Psoas muscle (tissue), 7 donors: ENCODE measurements at regions not wholly inside any gene's neighbourhood (a gene's known extent, or its start where the extent isn't known, plus 50 kb on each side); places are given as distances from the start of the nearest gene placed in this dataset.

ENCODE experiments used
- ATAC-seq, 4 donors: fragments of 200-7000 bp; cut with Tn5 transposase; one replicate each; pipeline ENCODE4 v1.9.1; 2020; ENCODE audit warnings: moderate library complexity in 3 of 4, mild to moderate bottlenecking in 2 of 4
- DNase-seq, 2 donors: peaks; one replicate each; pipeline ENCODE4 v3.0.0-alpha.2; 2020
- H3K27ac ChIP-seq: fragments of 200-600 bp; one replicate; pipeline ENCODE4 v1.8.0; 2022
- H3K27me3 ChIP-seq, 3 donors: fragments of 200-600 bp in 1 of 3; one replicate each; pipeline versions ENCODE4 v1.6.1 to v1.8.0; 2013 to 2022; ENCODE audit warnings: low read length in 2 of 3, mild to moderate bottlenecking in 2 of 3, moderate library complexity in 1 of 3; ENCODE audit not compliant: insufficient read depth in 3 of 3
- H3K36me3 ChIP-seq, 2 donors: fragments of 200-600 bp in 1 of 2; one replicate each; pipeline versions ENCODE4 v1.6.1 to v1.8.0; 2013 to 2022; ENCODE audit warnings: low read depth in 1 of 2, mild to moderate bottlenecking in 1 of 2, moderate library complexity in 1 of 2; ENCODE audit not compliant: insufficient read depth in 1 of 2
- H3K4me1 ChIP-seq: fragments of 200-600 bp; one replicate; pipeline ENCODE4 v1.8.0; 2022
- H3K4me3 ChIP-seq: fragments of 200-600 bp; one replicate; pipeline ENCODE4 v1.8.0; 2022; ENCODE audit warnings: mild to moderate bottlenecking
- H3K9me3 ChIP-seq: fragments of 200-600 bp; one replicate; pipeline ENCODE4 v1.8.0; 2022
- WGBS, 3 donors: extraction: QIAGEN DNeasy Blood & Tissue Kit; methylation state at CpG; one replicate each; pipeline versions ENCODE4 v1.1.6 to v1.1.7; 2013; 5-methylcytosine and 5-hydroxymethylcytosine counted together
- intact Hi-C, 2 donors: fragments of 100-400 bp; cut with DNase I; formaldehyde crosslinking; loops; one replicate each; pipeline versions ENCODE4 v1.11.0 to v1.14.2; 2022
- TF ChIP-seq, protein P1 (sequence below): fragments of 200-600 bp; IDR thresholded peaks from one replicate; pipeline ENCODE4 v1.8.0; 2022; ENCODE audit warnings: antibody characterized with exemption
- donor health status: healthy with polysubstance abuse.
- donor health status: DM: no; HTN: no; CAD: no; lungs with moderate emphysema.
- donor health status: Bipolar disorder and iron deficiency.
- donor health status: healthy.
- donor health status: DM: yes; HTN: yes; CAD: no.
- donor health status: DM: no; HTN: no; CAD: no.
- donor health status: DM: yes; HTN: yes; CAD: no.

DNA sequence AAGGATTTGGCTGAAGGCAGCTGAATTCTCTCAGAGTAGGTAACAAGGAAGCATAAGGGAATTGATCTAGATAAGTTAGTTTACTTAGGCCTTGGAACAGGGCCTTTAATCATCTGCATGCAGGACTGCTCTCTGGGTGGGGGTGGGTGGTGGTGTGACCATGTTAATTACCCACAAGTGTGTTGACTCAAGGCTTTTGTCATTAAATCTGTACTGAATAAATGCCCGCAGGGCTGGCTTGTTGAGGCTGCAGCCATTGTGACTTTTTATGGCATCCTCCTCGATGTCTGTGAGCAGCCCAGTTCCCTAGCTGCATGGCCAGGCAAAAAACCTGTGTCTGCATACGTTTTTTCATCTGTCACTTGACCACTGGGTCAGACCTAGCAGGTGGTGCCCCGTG lies 63.5 kb upstream of the ASCC3 start:
- ATAC-seq (no peak), DNase-seq (no peak)
- no peaks in the 10 kb centered on the region for H3K36me3 ChIP-seq
- H3K27ac ChIP-seq = no peak overlapping the region
- H3K27me3 ChIP-seq = no peaks in the 10 kb centered on the region
- TF ChIP-seq, protein P1, sequence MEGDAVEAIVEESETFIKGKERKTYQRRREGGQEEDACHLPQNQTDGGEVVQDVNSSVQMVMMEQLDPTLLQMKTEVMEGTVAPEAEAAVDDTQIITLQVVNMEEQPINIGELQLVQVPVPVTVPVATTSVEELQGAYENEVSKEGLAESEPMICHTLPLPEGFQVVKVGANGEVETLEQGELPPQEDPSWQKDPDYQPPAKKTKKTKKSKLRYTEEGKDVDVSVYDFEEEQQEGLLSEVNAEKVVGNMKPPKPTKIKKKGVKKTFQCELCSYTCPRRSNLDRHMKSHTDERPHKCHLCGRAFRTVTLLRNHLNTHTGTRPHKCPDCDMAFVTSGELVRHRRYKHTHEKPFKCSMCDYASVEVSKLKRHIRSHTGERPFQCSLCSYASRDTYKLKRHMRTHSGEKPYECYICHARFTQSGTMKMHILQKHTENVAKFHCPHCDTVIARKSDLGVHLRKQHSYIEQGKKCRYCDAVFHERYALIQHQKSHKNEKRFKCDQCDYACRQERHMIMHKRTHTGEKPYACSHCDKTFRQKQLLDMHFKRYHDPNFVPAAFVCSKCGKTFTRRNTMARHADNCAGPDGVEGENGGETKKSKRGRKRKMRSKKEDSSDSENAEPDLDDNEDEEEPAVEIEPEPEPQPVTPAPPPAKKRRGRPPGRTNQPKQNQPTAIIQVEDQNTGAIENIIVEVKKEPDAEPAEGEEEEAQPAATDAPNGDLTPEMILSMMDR = no peak
- no peaks in the 10 kb centered on the region for H3K4me1 ChIP-seq
- WGBS, 3 donors = 73 to 78% (median 75%) methylated on average over 4 of the region's 4 CpGs
- H3K9me3 ChIP-seq = no peaks in the 10 kb centered on the region
- intact Hi-C loops = no loop called here
- no peak overlapping the region for H3K4me3 ChIP-seq

DNA sequence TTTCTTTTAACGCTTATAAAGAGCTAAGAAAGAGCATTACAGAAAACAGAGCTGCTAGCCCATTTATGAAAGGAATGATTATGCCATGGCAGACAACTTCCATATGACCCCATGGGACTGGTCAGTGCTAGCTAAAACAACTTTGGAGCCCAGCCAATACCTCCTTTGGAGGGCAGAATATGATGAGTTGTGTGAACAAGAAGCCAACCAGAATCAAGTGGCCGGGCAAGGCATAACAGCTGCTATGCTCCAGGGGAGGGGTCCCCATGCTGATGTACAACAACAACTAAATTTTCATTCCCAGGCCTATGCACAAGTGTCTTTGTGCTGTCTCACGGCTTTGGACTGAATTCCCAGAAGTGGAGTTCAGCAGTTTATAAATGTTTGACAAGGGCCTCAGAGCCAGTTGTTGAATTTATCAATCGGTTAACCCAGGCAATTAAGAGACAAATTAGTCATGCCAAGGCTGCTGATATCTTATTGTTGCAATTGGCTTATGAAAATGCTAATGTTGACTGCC lies 65.0 kb upstream of the ASCC3 start:
- no peak overlapping the region for H3K4me3 ChIP-seq
- ATAC-seq = no peak
- TF ChIP-seq, protein P1 = no peak
- H3K9me3 ChIP-seq = no peaks in the 10 kb centered on the region
- H3K36me3 ChIP-seq = no peaks in the 10 kb centered on the region
- H3K4me1 ChIP-seq = no peaks in the 10 kb centered on the region
- no peaks in the 10 kb centered on the region for H3K27me3 ChIP-seq
- no peak overlapping the region for H3K27ac ChIP-seq
- no peak for DNase-seq
- WGBS, 3 donors = 35 to 52% (median 39%) methylated on average over 4 of the region's 4 CpGs
- intact Hi-C loops = no loop called here

DNA sequence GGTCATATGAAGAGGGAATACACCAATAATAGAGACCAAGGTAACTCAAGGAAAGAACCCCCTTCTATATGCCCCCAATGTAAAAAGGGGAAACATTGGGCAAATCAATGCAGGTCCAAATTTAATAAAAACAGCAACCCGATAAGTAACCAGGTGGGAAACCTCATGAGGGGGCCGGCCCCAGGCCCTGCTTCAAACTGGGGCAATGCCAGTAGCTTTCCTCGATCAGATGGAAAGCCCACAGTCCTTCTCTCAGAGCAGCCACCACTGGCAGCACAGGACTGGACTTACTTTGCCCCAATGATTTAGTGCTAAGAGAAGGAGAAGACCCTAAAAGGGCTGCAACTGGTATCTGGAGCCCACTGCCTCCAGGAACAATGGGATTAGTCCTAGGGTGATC lies 65.6 kb upstream of the ASCC3 start:
- Histone ChIP-seq H3K27me3 (no peaks in the 10 kb centered on the region), H3K27ac (no peak overlapping the region), H3K4me1 (no peaks in the 10 kb centered on the region), H3K36me3 (no peaks in the 10 kb centered on the region), H3K9me3 (no peaks in the 10 kb centered on the region), H3K4me3 (no peak overlapping the region)
- TF ChIP-seq, protein P1 = no peak
- intact Hi-C loops = no loop called here
- DNase-seq (no peak), ATAC-seq (no peak)
- WGBS, 3 donors = 65 to 81% (median 74%) methylated on average over 3 of the region's 3 CpGs

DNA sequence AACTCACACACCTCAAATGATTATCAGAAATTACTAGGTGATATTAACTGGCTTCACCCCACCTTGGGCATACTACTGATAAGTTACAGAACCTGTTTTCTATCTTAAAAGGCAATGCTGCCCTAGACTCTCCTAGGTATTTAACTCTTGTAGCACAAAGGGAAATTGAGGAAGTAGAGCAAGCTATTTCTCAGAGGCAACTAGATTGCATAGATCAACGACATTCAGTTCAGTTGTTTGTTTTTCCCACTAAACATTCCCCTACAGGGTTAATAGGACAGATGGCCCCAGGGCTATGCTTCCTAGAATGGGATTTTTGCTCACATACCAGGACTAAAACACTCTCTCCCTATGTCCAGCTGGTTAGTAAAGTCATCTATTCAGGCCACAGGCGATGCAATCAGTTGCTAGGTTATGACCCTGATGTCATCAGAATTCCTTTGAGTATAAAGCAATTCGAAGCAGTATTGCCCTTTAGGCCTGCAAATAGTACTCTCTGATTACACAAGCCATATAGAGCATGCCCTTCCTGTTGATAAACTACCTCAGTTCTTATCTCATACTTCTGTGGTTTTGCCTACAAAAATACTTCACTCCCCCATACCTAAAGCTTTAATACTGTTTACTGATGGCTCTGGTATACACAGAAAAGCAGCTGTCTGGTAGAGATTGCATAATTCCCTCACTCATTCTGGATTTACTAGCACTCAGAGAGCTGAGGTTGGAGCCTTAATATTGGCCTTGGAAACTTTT lies 67.4 kb upstream of the ASCC3 start:
- H3K36me3 ChIP-seq = no peaks in the 10 kb centered on the region
- WGBS, 3 donors = 33 to 39% (median 34%) methylated on average over 3 of the region's 3 CpGs
- no peak overlapping the region for H3K4me3 ChIP-seq
- no peak for DNase-seq
- no peaks in the 10 kb centered on the region for H3K9me3 ChIP-seq
- no peaks in the 10 kb centered on the region for H3K27me3 ChIP-seq
- no peaks in the 10 kb centered on the region for H3K4me1 ChIP-seq
- ATAC-seq = no peak
- TF ChIP-seq, protein P1 = no peak
- no peak overlapping the region for H3K27ac ChIP-seq
- intact Hi-C loops = no loop called here

DNA sequence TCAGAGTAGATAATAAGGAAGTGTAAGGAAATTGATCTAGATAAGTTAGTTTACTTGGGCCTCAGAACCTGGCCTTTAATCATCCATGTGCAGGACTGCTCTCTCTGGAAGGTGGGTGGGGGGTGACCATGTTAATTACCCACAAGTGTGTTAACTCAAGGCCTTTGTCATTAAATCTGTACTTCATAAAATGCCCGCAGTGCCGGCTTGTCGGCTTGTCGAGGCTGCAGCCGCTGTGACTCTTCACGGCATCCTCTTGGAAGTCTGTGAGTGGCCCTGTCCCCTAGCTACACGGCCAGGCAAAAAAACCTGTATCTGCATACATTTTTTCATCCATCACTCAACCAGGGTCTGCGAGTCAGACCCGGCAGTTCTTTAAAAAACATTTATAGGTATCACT lies 70.9 kb upstream of the ASCC3 start:
- ATAC-seq = no peak
- no peaks in the 10 kb centered on the region for H3K36me3 ChIP-seq
- DNase-seq = no peak
- intact Hi-C loops = no loop called here
- H3K27me3 ChIP-seq = no peaks in the 10 kb centered on the region
- TF ChIP-seq, protein P1 = no peak
- H3K4me3 ChIP-seq = no peak overlapping the region
- no peaks in the 10 kb centered on the region for H3K9me3 ChIP-seq
- H3K27ac ChIP-seq = no peak overlapping the region
- H3K4me1 ChIP-seq = no peaks in the 10 kb centered on the region
- 50 to 77% (median 66%) methylated on average over 9 of the region's 9 CpGs for WGBS, 3 donors
